K562 (cell line): ENCODE measurements at regions not wholly inside any gene's neighbourhood (a gene's known extent, or its start where the extent isn't known, plus 50 kb on each side); places are given as distances from the start of the nearest gene placed in this dataset.
A peak's percentile ranks its signal among the peaks of the same experiment; 100 is the strongest.

Experiments used
- ATAC-seq: fragments of 200-7000 bp; cut with Tn5 transposase; 3 replicates; pipeline ENCODE4 v1.9.1; 2020; ENCODE audit warnings: moderate library complexity
- BruUV-seq: library from RNA; stranded (reverse); fragments of 400-500 nt; replicated peaks from 2 replicates; lab custom pipeline; 2021; lab: Mats Ljungman, UMichigan
- CTCF ChIA-PET: fragments of 300-600 bp; formaldehyde crosslinking; extraction: SDS; loops from one replicate; lab custom pipeline; 2021; ENCODE audit warnings: low intra/inter-chr PET ratio; lab: Yijun Ruan, JAX
- POLR2A ChIA-PET: fragments of 300-600, 350-650 bp; sonication (Branson Sonifier 250); formaldehyde crosslinking; extraction: SDS; loops from one replicate; lab custom pipeline; 2021; ENCODE audit warnings: antibody characterized with exemption, inconsistent platforms; lab: Yijun Ruan, JAX
- DNase-seq, 4 experiments: peaks; one replicate each; pipeline versions ENCODE4 v3.0.0 to v3.0.0-alpha.2; 2011 to 2018; ENCODE audit warnings: low spot score in 3 of 4, mixed read lengths in 3 of 4; ENCODE audit errors: extremely low read depth in 1 of 4
- FAIRE-seq: peaks from 2 replicates; lab custom pipeline; 2011; peaks lifted over from hg19 to GRCh38; lab: Jason Lieb, UNC
- H2AFZ ChIP-seq: 2 replicates; pipeline ENCODE4 v1.6.0; 2011; ENCODE audit warnings: low read depth, low read length, control low read depth, inconsistent platforms
- H3K27ac ChIP-seq: fragments of 200-600 bp; 3 replicates; pipeline ENCODE4 v1.8.0; 2011; ENCODE audit warnings: low read depth, mild to moderate bottlenecking, control low read depth, inconsistent platforms, low read length, moderate library complexity, mixed read lengths; ENCODE audit errors: extremely low read depth
- H3K27me3 ChIP-seq, 2 experiments: fragments of 300-600 bp in 1 of 2; 2 replicates in 1 of 2; 3 replicates in 1 of 2; pipeline versions ENCODE4 v1.6.0 to v1.8.0; 2011; ENCODE audit warnings: inconsistent platforms in 2 of 2, low read length in 2 of 2, mild to moderate bottlenecking in 1 of 2, mixed read lengths in 1 of 2, moderate library complexity in 1 of 2; ENCODE audit not compliant: control insufficient read depth in 2 of 2, insufficient read depth in 2 of 2
- H3K36me3 ChIP-seq: fragments of 300-600 bp; 3 replicates; pipeline ENCODE4 v1.8.0; 2011; ENCODE audit warnings: mild to moderate bottlenecking, low read length, inconsistent platforms; ENCODE audit not compliant: control insufficient read depth, insufficient read depth
- H3K4me1 ChIP-seq, 2 experiments: fragments of 200-600 bp in 1 of 2; replicated peaks in 1 of 2; 2 replicates in 1 of 2; 3 replicates in 1 of 2; pipeline versions ENCODE4 v1.5.1 to v1.8.0; 2011; ENCODE audit warnings: inconsistent platforms in 2 of 2, low read length in 2 of 2, mild to moderate bottlenecking in 1 of 2, mixed read lengths in 1 of 2, moderate library complexity in 1 of 2; ENCODE audit not compliant: control insufficient read depth in 2 of 2, insufficient read depth in 2 of 2
- H3K4me2 ChIP-seq: 2 replicates; pipeline ENCODE4 v1.6.1; 2011; ENCODE audit warnings: low read length, control low read depth, inconsistent platforms, mixed read lengths; ENCODE audit not compliant: insufficient read depth
- H3K4me3 ChIP-seq: fragments of 200-600 bp; sonication (generic), shearing (Covaris generic); 2 replicates; pipeline ENCODE4 v1.5.1; 2016; ENCODE audit warnings: control low read depth, inconsistent platforms
- H3K79me2 ChIP-seq: fragments of 200-600 bp; 3 replicates; pipeline ENCODE4 v1.8.0; 2011; ENCODE audit warnings: low read length, inconsistent platforms; ENCODE audit not compliant: control insufficient read depth, insufficient read depth
- H3K9ac ChIP-seq, 2 experiments: 2 replicates each; pipeline versions ENCODE4 v1.6.0 to v1.6.1; 2011; ENCODE audit warnings: low read depth in 2 of 2, low read length in 2 of 2, control low read depth in 1 of 2, inconsistent platforms in 1 of 2, mild to moderate bottlenecking in 1 of 2, mixed read lengths in 1 of 2; ENCODE audit not compliant: insufficient read depth in 1 of 2
- H3K9me1 ChIP-seq: one replicate; pipeline ENCODE4 v1.6.0; 2011; ENCODE audit warnings: inconsistent platforms, mild to moderate bottlenecking, low read length, moderate library complexity; ENCODE audit not compliant: control insufficient read depth, insufficient read depth
- H3K9me3 ChIP-seq: replicated peaks from 2 replicates; pipeline ENCODE4 v1.5.1; 2011; ENCODE audit warnings: low read depth, low read length, inconsistent platforms; ENCODE audit not compliant: control insufficient read depth, insufficient read depth
- H4K20me1 ChIP-seq: replicated peaks from 2 replicates; pipeline ENCODE4 v1.6.1; 2011; ENCODE audit warnings: low read length, inconsistent platforms, mixed read lengths; ENCODE audit not compliant: control insufficient read depth, insufficient read depth
- BHLHE40 ChIP-seq: IDR thresholded peaks from 2 replicates; pipeline ENCODE4 v1.6.1; 2011; ENCODE audit warnings: low read length, improper control_type of control experiment
- CBFA2T2 ChIP-seq: fragments of 450-650 bp; conservative IDR thresholded peaks from 2 replicates; pipeline ENCODE4 v1.6.1; 2017; ENCODE audit warnings: mild to moderate bottlenecking
- CEBPB ChIP-seq: fragments of 450-650 bp; IDR thresholded peaks from 2 replicates; pipeline ENCODE4 v1.6.1; 2016; ENCODE audit warnings: missing genetic modification characterization, missing compliant biosample characterization
- CREB1 ChIP-seq, 2 experiments: sonication (generic) in 1 of 2; formaldehyde crosslinking in 1 of 2; IDR thresholded peaks; 2 replicates each; pipeline versions ENCODE4 v1.6.1 to v1.8.0; 2012 to 2022; ENCODE audit warnings: inconsistent platforms in 1 of 2, mild to moderate bottlenecking in 1 of 2, missing genetic modification reagents in 1 of 2, moderate library complexity in 1 of 2
- DPF2 ChIP-seq: fragments of 450-650 bp; IDR thresholded peaks from 2 replicates; pipeline ENCODE4 v1.6.1; 2016
- EP300 ChIP-seq: IDR thresholded peaks from 2 replicates; pipeline ENCODE4 v1.6.1; 2012; ENCODE audit warnings: low read length, improper control_type of control experiment
- ESRRA ChIP-seq: fragments of 450-650 bp; IDR thresholded peaks from 2 replicates; pipeline ENCODE4 v1.6.1; 2014; ENCODE audit warnings: low read depth, mild to moderate bottlenecking, moderate library complexity, borderline replicate concordance
- ESRRB ChIP-seq: fragments of 250-450 bp; sonication (Bioruptor Pico); IDR thresholded peaks from 2 replicates; pipeline ENCODE4 v1.5.0; 2020; ENCODE audit warnings: mild to moderate bottlenecking, moderate library complexity, borderline replicate concordance
- EZH2 ChIP-seq: IDR thresholded peaks from 2 replicates; pipeline ENCODE4 v1.6.1; 2012; ENCODE audit warnings: low read depth, mild to moderate bottlenecking, inconsistent platforms, low read length, borderline replicate concordance
- FOS ChIP-seq: IDR thresholded peaks from 3 replicates; pipeline ENCODE4 v1.6.1; 2011; ENCODE audit not compliant: insufficient read length; ENCODE audit errors: extremely low read depth
- GABPB1 ChIP-seq: sonication (generic); formaldehyde crosslinking; IDR thresholded peaks from 2 replicates; pipeline ENCODE4 v1.8.0; 2022; ENCODE audit warnings: mild to moderate bottlenecking, missing genetic modification reagents
- L3MBTL2 ChIP-seq: fragments of 450-650 bp; IDR thresholded peaks from 2 replicates; pipeline ENCODE4 v1.6.1; 2016; ENCODE audit warnings: mild to moderate bottlenecking, moderate library complexity
- RB1 ChIP-seq: fragments of 450-650 bp; IDR thresholded peaks from 2 replicates; pipeline ENCODE4 v1.6.1; 2017; ENCODE audit warnings: low read depth, mild to moderate bottlenecking
- SMARCE1 ChIP-seq: fragments of 450-650 bp; IDR thresholded peaks from 2 replicates; pipeline ENCODE4 v1.7.1; 2016; ENCODE audit warnings: mild to moderate bottlenecking
- ZKSCAN8 ChIP-seq: fragments of 200-800 bp; sonication (Bioruptor generic); IDR thresholded peaks from 2 replicates; pipeline ENCODE4 v1.6.1; 2016; ENCODE audit warnings: missing genetic modification characterization, missing compliant biosample characterization
- ZNF263 ChIP-seq: sonication (generic); formaldehyde crosslinking; IDR thresholded peaks from 2 replicates; pipeline ENCODE4 v1.8.0; 2022; ENCODE audit warnings: mild to moderate bottlenecking, missing genetic modification reagents, borderline replicate concordance
- ZNF766 ChIP-seq: fragments of 200-800 bp; sonication (Bioruptor generic); conservative IDR thresholded peaks from 2 replicates; pipeline ENCODE4 v1.6.1; 2016; ENCODE audit warnings: missing genetic modification characterization, missing compliant biosample characterization
- WGBS: fragments of 100-300 bp; shearing (Covaris generic); methylation state at CpG from one replicate; pipeline ENCODE4 v1.1.6; 2016; ENCODE audit warnings: low coverage, mixed read lengths; ENCODE audit not compliant: insufficient coverage; ENCODE audit errors: missing lambda C conversion rate; 5-methylcytosine and 5-hydroxymethylcytosine counted together
- in situ Hi-C: fragments of 300-500 bp; cut with MboI; formaldehyde crosslinking; loops from 4 replicates; pipeline ENCODE4 v1.15.0; 2018; ENCODE audit warnings: inconsistent platforms, mixed read lengths
- intact Hi-C: fragments of 100-400 bp; cut with micrococcal nuclease; formaldehyde crosslinking; loops from 2 replicates; pipeline ENCODE4 v1.14.2; 2022

GRCh38 chr3:197397838-197398237 lies 99.4 kb upstream of the DLG1 start:
- TF ChIP-seq ZNF766 (CRISPR knock-in tag) (no peak), CEBPB (tag) (0 out of 2 replicates have a peak, but pooled peaks have one; percentile 12)
- no peak for FAIRE-seq
- CTCF ChIA-PET, result no interaction called here

GRCh38 chr3:197394464-197395321 lies 96.3 kb upstream of the DLG1 start:
- ATAC-seq, result peak; percentile 76
- Histone ChIP-seq H4K20me1 (no peaks in the 10 kb centered on the region), H3K4me1 (peaks cover 6 to 7% of the 10 kb centered on the region in 2 experiments; a peak in 3 of 5 replicates), H3K4me2 (no peak overlapping the region), H3K27ac (no peak overlapping the region), H2AFZ (no peak overlapping the region; the same call in 1 of the 2 replicates), H3K9me3 (peaks cover 2% of the 10 kb centered on the region; the same call in 1 of the 2 replicates), H3K36me3 (no peaks in the 10 kb centered on the region), H3K27me3 (peaks cover 59 to 75% of the 10 kb centered on the region in 2 experiments), H3K79me2 (no peaks in the 10 kb centered on the region), H3K9ac (0 out of 4 replicates have a peak overlapping the region, but pooled peaks of 1 of the 2 experiments have one; percentile 36), H3K4me3 (no peak overlapping the region), H3K9me1 (peaks cover 3% of the 10 kb centered on the region)
- BruUV-seq, result no TSS peak
- ChIA-PET POLR2A (interaction anchor here (0.5 to 0.9 kb wide), 3 partner anchors 14 to 57 kb away, joined by 3 to 4 read pairs (median 3); no protein-coding TSS in a partner anchor), CTCF (no interaction called here)
- peak; percentile 65 for FAIRE-seq
- WGBS, result 16% methylated on average over 23 of the region's 25 CpGs
- peak; percentile 33 to 70 (median 44) for DNase-seq
- in situ Hi-C loops (no loop called here), intact Hi-C loops (no loop called here)
- TF ChIP-seq CREB1 (IDR thresholded peaks at IDR 0.05), result no peak
- TF ChIP-seq CREB1 (CRISPR knock-in tag; IDR thresholded peaks at IDR 0.05), result peak; percentile 27; the same call in 1 of the 2 replicates
- peak; percentile 26; the same call in 1 of the 2 replicates for TF ChIP-seq DPF2
- TF ChIP-seq ESRRA, result peak; percentile 53
- TF ChIP-seq SMARCE1, result peak; percentile 78
- no peak for TF ChIP-seq EZH2
- TF ChIP-seq CBFA2T2, result peak; percentile 44
- no peak for TF ChIP-seq RB1
- TF ChIP-seq BHLHE40, result peak; percentile 63
- peak; percentile 44; the same call in 1 of the 2 replicates for TF ChIP-seq L3MBTL2
- TF ChIP-seq ZNF263 (CRISPR knock-in tag), result peak; percentile 53; the same call in 1 of the 2 replicates
- no peak for TF ChIP-seq ESRRB (CRISPR knock-in tag)
- 0 out of 2 replicates have a peak, but pooled peaks have one; percentile 21 for TF ChIP-seq GABPB1
- TF ChIP-seq ZKSCAN8 (CRISPR knock-in tag), result no peak
- TF ChIP-seq FOS, result peak; percentile 39
- no peak for TF ChIP-seq EP300

More at GRCh38 chr3:197397838-197398237, 99.4 kb upstream of the DLG1 start:
- no peak overlapping the region for H3K9ac ChIP-seq
- H3K9me3 ChIP-seq, result no peaks in the 10 kb centered on the region
- H3K4me2 ChIP-seq, result no peak overlapping the region
- WGBS, result 5% methylated on average over 9 of the region's 9 CpGs
- in situ Hi-C loops, result no loop called here
- H3K9me1 ChIP-seq, result peaks cover 3% of the 10 kb centered on the region
- peaks cover 6 to 7% of the 10 kb centered on the region in 2 experiments; a peak in 3 of 5 replicates for H3K4me1 ChIP-seq
- H3K27ac ChIP-seq, result no peak overlapping the region
- no peaks in the 10 kb centered on the region for H4K20me1 ChIP-seq
- intact Hi-C loops, result no loop called here
- BruUV-seq, result no TSS peak
- no peaks in the 10 kb centered on the region for H3K79me2 ChIP-seq
- no peaks in the 10 kb centered on the region for H3K36me3 ChIP-seq
- peaks cover 38 to 69% of the 10 kb centered on the region in 2 experiments for H3K27me3 ChIP-seq
- H3K4me3 ChIP-seq, result no peak overlapping the region
- DNase-seq, result no peak
- no peak for ATAC-seq
- no peak overlapping the region for H2AFZ ChIP-seq
- POLR2A ChIA-PET, result no interaction called here
